ENCODE measurements at regions not wholly inside any gene's neighbourhood (a gene's known extent, or its start where the extent isn't known, plus 50 kb on each side); places are given as distances from the start of the nearest gene placed in this dataset.

DNA sequence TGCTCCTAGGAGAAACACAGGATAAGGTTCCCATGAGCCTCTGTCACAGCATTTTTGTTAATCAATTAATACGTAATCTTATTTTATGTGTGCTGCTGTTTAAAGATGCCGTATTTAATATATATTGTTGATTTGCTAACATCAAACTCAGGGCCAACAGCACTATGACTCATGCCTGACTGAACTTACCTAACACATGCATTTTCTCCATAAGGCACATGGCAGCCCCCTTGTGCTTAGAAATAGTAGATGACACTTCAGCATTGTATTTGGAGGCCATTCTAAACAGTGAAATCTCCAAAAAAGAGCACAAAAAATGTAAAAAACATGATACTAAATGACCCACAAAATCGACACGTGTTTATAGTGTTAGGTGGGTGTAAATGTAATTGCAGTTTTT is 314.8 kb downstream of the MYCN start:
- no peak for DNase-seq (ENCODE audit: low read depth)
- no peak overlapping the region for H3K4me3 ChIP-seq (ENCODE audit: low read depth, low read length)
- TF ChIP-seq POLR2A (IDR thresholded peaks at IDR 0.05; ENCODE audit: extremely low read depth, insufficient read length) (no peak), MAX (IDR thresholded peaks at IDR 0.05; ENCODE audit: low read depth, low read length) (no peak), MYC (IDR thresholded peaks at IDR 0.05; ENCODE audit: low read depth, low read length) (no peak)
- TF ChIP-seq, protein P1, sequence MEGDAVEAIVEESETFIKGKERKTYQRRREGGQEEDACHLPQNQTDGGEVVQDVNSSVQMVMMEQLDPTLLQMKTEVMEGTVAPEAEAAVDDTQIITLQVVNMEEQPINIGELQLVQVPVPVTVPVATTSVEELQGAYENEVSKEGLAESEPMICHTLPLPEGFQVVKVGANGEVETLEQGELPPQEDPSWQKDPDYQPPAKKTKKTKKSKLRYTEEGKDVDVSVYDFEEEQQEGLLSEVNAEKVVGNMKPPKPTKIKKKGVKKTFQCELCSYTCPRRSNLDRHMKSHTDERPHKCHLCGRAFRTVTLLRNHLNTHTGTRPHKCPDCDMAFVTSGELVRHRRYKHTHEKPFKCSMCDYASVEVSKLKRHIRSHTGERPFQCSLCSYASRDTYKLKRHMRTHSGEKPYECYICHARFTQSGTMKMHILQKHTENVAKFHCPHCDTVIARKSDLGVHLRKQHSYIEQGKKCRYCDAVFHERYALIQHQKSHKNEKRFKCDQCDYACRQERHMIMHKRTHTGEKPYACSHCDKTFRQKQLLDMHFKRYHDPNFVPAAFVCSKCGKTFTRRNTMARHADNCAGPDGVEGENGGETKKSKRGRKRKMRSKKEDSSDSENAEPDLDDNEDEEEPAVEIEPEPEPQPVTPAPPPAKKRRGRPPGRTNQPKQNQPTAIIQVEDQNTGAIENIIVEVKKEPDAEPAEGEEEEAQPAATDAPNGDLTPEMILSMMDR (IDR thresholded peaks at IDR 0.05; ENCODE audit: low read depth, low read length): no peak

GRCh38 chr2:16254356-16254965 is 314.1 kb downstream of the MYCN start:
- DNase-seq (ENCODE audit: low read depth): no peak
- no peak overlapping the region for H3K4me3 ChIP-seq (ENCODE audit: low read depth, low read length)
- TF ChIP-seq, protein P1 (IDR thresholded peaks at IDR 0.05; ENCODE audit: low read depth, low read length): no peak
- TF ChIP-seq POLR2A (IDR thresholded peaks at IDR 0.05; ENCODE audit: extremely low read depth, insufficient read length) (no peak), MYC (IDR thresholded peaks at IDR 0.05; ENCODE audit: low read depth, low read length) (no peak), MAX (IDR thresholded peaks at IDR 0.05; ENCODE audit: low read depth, low read length) (no peak)

- TF ChIP-seq MAX (IDR thresholded peaks at IDR 0.05; ENCODE audit: low read depth, low read length): no peak
- no peak for TF ChIP-seq MYC (IDR thresholded peaks at IDR 0.05; ENCODE audit: low read depth, low read length)
- TF ChIP-seq POLR2A (IDR thresholded peaks at IDR 0.05; ENCODE audit: extremely low read depth, insufficient read length): no peak
- TF ChIP-seq, protein P1 (IDR thresholded peaks at IDR 0.05; ENCODE audit: low read depth, low read length): no peak
- H3K4me3 ChIP-seq (ENCODE audit: low read depth, low read length): no peak overlapping the region
- DNase-seq (ENCODE audit: low read depth): no peak
Observed at GRCh38 chr2:16253291-16253690, 312.9 kb downstream of the MYCN start.

GRCh38 chr2:16252891-16253290 is 312.5 kb downstream of the MYCN start:
- no peak overlapping the region for H3K4me3 ChIP-seq (ENCODE audit: low read depth, low read length)
- TF ChIP-seq MYC (IDR thresholded peaks at IDR 0.05; ENCODE audit: low read depth, low read length) (no peak), MAX (IDR thresholded peaks at IDR 0.05; ENCODE audit: low read depth, low read length) (no peak), POLR2A (IDR thresholded peaks at IDR 0.05; ENCODE audit: extremely low read depth, insufficient read length) (no peak)
- TF ChIP-seq, protein P1 (IDR thresholded peaks at IDR 0.05; ENCODE audit: low read depth, low read length): no peak
- no peak for DNase-seq (ENCODE audit: low read depth)

- no peak overlapping the region for H3K4me3 ChIP-seq (ENCODE audit: low read depth, low read length)
- DNase-seq (ENCODE audit: low read depth): no peak
- TF ChIP-seq POLR2A (IDR thresholded peaks at IDR 0.05; ENCODE audit: extremely low read depth, insufficient read length) (no peak), MYC (IDR thresholded peaks at IDR 0.05; ENCODE audit: low read depth, low read length) (no peak), MAX (IDR thresholded peaks at IDR 0.05; ENCODE audit: low read depth, low read length) (no peak)
- TF ChIP-seq, protein P1 (IDR thresholded peaks at IDR 0.05; ENCODE audit: low read depth, low read length): no peak
Observed at GRCh38 chr2:16252251-16252650, 311.9 kb downstream of the MYCN start.

All from NB4 (cell line).